Nephron (organoid): ENCODE measurements at regions not wholly inside any gene's neighbourhood (a gene's known extent, or its start where the extent isn't known, plus 50 kb on each side); places are given as distances from the start of the nearest gene placed in this dataset.
A peak's percentile ranks its signal among the peaks of the same experiment; 100 is the strongest.

Experiments used
- H3K27ac Mint-ChIP-seq, 3 experiments: 2 replicates each; pipeline ENCODE4 v1.8.0; 2020; ENCODE audit warnings: mixed read lengths in 3 of 3, mild to moderate bottlenecking in 2 of 3, moderate library complexity in 1 of 3
- H3K27me3 Mint-ChIP-seq: 2 replicates; pipeline ENCODE4 v1.8.0; 2021; ENCODE audit warnings: low read depth, mild to moderate bottlenecking, moderate library complexity, mixed read lengths
- H3K36me3 Mint-ChIP-seq: 2 replicates; pipeline ENCODE4 v1.8.0; 2020; ENCODE audit warnings: low read depth, mixed read lengths
- H3K4me1 Mint-ChIP-seq: 2 replicates; pipeline ENCODE4 v1.8.0; 2020; ENCODE audit warnings: mixed read lengths
- H3K4me3 Mint-ChIP-seq, 3 experiments: 2 replicates each; pipeline ENCODE4 v1.8.0; 2020; ENCODE audit warnings: mild to moderate bottlenecking in 3 of 3, mixed read lengths in 3 of 3, moderate library complexity in 2 of 3
- H3K9me3 Mint-ChIP-seq: 2 replicates; pipeline ENCODE4 v1.8.0; 2020; ENCODE audit warnings: mixed read lengths
- TF ChIP-seq, protein P1 (sequence below), 3 experiments: fragments of 200-600 bp; sonication (generic); IDR thresholded peaks; one replicate each; pipeline ENCODE4 v1.5.0; 2021; ENCODE audit warnings: antibody characterized with exemption in 3 of 3; ENCODE audit not compliant: unreplicated experiment in 3 of 3

DNA sequence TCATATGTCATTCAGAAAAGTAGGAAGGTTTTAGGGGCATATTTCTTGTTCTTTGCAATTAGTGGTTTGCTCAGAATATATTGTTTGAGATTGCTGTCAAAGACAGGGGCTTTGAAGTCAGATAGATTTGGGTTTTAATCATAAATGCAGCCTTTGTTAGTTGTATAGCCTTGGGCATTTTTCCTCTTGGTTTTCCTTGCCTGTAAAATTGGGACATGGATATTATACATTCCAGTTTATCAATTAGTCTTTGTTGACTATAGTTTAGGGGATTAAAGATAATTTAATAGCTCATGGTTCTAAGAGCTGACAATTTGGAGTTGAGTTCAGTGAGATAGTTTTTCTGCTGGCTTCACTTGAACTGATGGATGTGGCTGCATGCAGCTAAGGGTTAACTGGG is 88.9 kb downstream of the DMAC1 start:
- no peak overlapping the region for H3K4me3 Mint-ChIP-seq
- H3K36me3 Mint-ChIP-seq, result peaks cover 6% of the 10 kb centered on the region
- no peaks in the 10 kb centered on the region for H3K4me1 Mint-ChIP-seq
- TF ChIP-seq, protein P1, sequence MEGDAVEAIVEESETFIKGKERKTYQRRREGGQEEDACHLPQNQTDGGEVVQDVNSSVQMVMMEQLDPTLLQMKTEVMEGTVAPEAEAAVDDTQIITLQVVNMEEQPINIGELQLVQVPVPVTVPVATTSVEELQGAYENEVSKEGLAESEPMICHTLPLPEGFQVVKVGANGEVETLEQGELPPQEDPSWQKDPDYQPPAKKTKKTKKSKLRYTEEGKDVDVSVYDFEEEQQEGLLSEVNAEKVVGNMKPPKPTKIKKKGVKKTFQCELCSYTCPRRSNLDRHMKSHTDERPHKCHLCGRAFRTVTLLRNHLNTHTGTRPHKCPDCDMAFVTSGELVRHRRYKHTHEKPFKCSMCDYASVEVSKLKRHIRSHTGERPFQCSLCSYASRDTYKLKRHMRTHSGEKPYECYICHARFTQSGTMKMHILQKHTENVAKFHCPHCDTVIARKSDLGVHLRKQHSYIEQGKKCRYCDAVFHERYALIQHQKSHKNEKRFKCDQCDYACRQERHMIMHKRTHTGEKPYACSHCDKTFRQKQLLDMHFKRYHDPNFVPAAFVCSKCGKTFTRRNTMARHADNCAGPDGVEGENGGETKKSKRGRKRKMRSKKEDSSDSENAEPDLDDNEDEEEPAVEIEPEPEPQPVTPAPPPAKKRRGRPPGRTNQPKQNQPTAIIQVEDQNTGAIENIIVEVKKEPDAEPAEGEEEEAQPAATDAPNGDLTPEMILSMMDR (IDR thresholded peaks at IDR 0.05; ENCODE audit: unreplicated experiment in 3 of 3), result no peak
- no peak overlapping the region for H3K27ac Mint-ChIP-seq
- H3K27me3 Mint-ChIP-seq, result no peaks in the 10 kb centered on the region
- peaks cover 7% of the 10 kb centered on the region for H3K9me3 Mint-ChIP-seq

DNA sequence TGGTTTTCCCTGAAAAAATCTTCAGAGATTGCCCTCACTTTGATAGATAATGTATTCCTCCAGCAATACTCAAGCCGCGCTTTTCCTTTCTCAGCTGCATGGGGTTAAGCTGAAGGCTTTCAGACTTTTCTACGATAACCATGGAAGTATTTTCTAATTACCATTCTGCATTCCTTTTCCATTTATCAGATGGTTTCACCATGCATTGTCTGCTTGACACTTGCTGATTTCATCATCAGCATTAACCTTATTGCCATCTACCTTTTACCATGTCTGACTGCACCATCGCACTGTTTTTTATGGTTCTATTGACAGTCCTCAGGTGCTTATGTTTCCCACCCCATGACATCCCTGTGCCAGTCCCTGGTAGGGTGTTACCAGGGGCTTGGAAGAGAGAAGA is 91.6 kb downstream of the DMAC1 start:
- Mint-ChIP-seq H3K4me1 (no peaks in the 10 kb centered on the region), H3K4me3 (no peak overlapping the region), H3K36me3 (no peaks in the 10 kb centered on the region), H3K9me3 (no peaks in the 10 kb centered on the region), H3K27me3 (no peaks in the 10 kb centered on the region), H3K27ac (no peak overlapping the region)
- TF ChIP-seq, protein P1 (IDR thresholded peaks at IDR 0.05; ENCODE audit: unreplicated experiment in 3 of 3), result no peak

DNA sequence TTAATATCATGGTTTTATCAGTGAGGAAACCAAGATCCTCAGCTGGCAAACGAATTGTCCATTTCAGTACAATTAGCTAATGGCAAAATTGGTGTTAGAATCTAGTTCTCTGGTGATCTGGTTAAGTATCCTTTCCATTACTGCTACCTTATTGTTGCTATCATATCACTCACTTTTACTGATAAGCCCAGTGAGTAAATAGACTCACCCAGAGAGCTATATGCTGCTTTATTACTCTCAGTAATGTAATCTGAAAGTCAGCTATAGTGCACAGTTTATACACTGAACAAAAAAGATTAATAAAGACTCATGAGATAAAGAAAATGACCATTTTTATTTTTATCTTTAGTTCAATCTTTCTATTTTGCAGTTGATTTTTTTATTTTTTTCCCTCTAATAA is 95.0 kb downstream of the DMAC1 start:
- Mint-ChIP-seq H3K4me1 (no peaks in the 10 kb centered on the region), H3K36me3 (no peaks in the 10 kb centered on the region), H3K9me3 (no peaks in the 10 kb centered on the region), H3K27me3 (no peaks in the 10 kb centered on the region), H3K27ac (no peak overlapping the region), H3K4me3 (no peak overlapping the region)
- TF ChIP-seq, protein P1 (IDR thresholded peaks at IDR 0.05; ENCODE audit: unreplicated experiment in 3 of 3), result no peak

DNA sequence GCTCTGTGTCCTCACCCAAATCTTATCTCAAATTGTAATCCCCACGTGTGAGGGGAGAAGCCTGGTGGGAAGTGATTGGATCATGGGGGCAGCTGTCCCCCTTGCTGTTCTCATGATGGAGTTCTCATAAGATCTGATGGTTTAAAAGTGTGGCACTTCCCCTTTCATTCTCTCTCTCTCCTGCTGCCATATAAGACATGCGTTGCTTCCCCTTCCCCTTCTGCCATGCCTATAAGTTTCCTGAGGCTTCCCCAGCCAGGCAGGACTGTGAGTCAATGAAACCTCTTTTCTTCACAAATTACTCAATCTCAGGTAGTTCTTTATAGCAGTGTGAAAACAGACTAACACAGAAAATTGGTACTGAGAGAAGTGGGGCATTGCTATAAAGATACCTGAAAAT is 107.7 kb downstream of the DMAC1 start:
- H3K4me1 Mint-ChIP-seq, result peaks cover 27% of the 10 kb centered on the region
- no peak overlapping the region for H3K27ac Mint-ChIP-seq
- H3K36me3 Mint-ChIP-seq, result no peaks in the 10 kb centered on the region
- no peak overlapping the region for H3K4me3 Mint-ChIP-seq
- H3K27me3 Mint-ChIP-seq, result no peaks in the 10 kb centered on the region
- peaks cover 8% of the 10 kb centered on the region for H3K9me3 Mint-ChIP-seq
- TF ChIP-seq, protein P1 (IDR thresholded peaks at IDR 0.05; ENCODE audit: unreplicated experiment in 3 of 3), result no peak

DNA sequence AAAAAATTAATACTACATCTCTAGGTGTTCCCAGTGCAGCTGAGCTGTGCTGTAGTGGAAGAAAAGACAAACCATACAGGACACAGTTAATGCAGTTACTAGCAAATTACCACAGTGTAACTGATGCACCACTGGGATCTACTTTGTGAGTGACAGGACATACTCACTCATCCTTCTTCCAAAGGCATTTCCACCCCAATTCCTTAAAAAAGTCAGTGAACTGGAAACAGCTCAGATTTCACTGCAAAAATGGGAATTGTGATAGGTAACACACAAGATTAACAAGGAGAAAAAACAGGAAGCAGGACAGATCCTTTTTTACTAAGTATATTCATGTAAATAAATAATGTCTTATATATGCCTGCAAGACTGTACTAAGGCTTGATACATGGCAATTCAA is 109.6 kb downstream of the DMAC1 start:
- Mint-ChIP-seq H3K27me3 (no peaks in the 10 kb centered on the region), H3K36me3 (no peaks in the 10 kb centered on the region), H3K27ac (peak overlapping the region in 2 of 3 experiments; percentile 65 to 76), H3K9me3 (peaks cover 8% of the 10 kb centered on the region), H3K4me3 (no peak overlapping the region), H3K4me1 (peaks cover 27% of the 10 kb centered on the region)
- TF ChIP-seq, protein P1 (IDR thresholded peaks at IDR 0.05; ENCODE audit: unreplicated experiment in 3 of 3), result no peak

DNA sequence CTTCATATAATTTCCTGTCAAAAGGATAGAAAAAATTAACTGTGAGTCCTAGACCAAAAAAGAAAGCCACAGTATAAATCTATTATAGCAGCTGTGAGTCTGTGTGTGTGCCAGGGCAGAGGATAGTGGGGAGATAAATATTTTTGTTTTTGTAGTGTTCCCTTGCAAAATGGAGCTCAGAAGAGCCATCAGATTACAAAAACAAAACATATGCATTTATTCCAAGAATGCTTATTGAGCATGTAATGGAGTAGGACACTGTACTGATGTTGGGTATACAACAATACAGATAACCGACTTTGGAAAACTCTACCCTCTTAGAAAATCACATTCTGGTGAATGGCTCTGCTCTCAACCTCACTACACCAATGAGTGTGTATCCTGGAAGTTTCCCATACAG is 111.0 kb downstream of the DMAC1 start:
- TF ChIP-seq, protein P1 (IDR thresholded peaks at IDR 0.05; ENCODE audit: unreplicated experiment in 3 of 3), result no peak
- Mint-ChIP-seq H3K4me1 (peaks cover 19% of the 10 kb centered on the region), H3K4me3 (no peak overlapping the region), H3K36me3 (no peaks in the 10 kb centered on the region), H3K27me3 (no peaks in the 10 kb centered on the region), H3K9me3 (peaks cover 7% of the 10 kb centered on the region), H3K27ac (peak overlapping the region; percentile 65 to 86 (median 76))
